Fibroblast of lung (primary cell): ENCODE measurements at regions not wholly inside any gene's neighbourhood (a gene's known extent, or its start where the extent isn't known, plus 50 kb on each side); places are given as distances from the start of the nearest gene placed in this dataset.
A peak's percentile ranks its signal among the peaks of the same experiment; 100 is the strongest.

Experiments
- DNase-seq, 2 donors: peaks; one replicate each; pipeline versions ENCODE4 v3.0.0 to v3.0.0-alpha.2; 2010; ENCODE audit warnings: low read depth in 2 of 2
- H2AFZ ChIP-seq: 2 replicates; pipeline ENCODE4 v1.5.1; 2012; ENCODE audit warnings: low read length, control low read depth, inconsistent platforms
- H3K27ac ChIP-seq: 2 replicates; pipeline ENCODE4 v1.5.1; 2011; ENCODE audit warnings: low read length, control low read depth; ENCODE audit not compliant: insufficient read depth
- H3K27me3 ChIP-seq: 2 replicates; pipeline ENCODE4 v1.5.1; 2011; ENCODE audit warnings: mild to moderate bottlenecking, low read length; ENCODE audit not compliant: control insufficient read depth, insufficient read depth
- H3K36me3 ChIP-seq: 2 replicates; pipeline ENCODE4 v1.5.1; 2011; ENCODE audit warnings: low read length; ENCODE audit not compliant: control insufficient read depth, insufficient read depth
- H3K4me1 ChIP-seq: 2 replicates; pipeline ENCODE4 v1.5.1; 2011; ENCODE audit warnings: low read length; ENCODE audit not compliant: control insufficient read depth, insufficient read depth; ENCODE audit errors: extremely low read depth
- H3K4me2 ChIP-seq: 2 replicates; pipeline ENCODE4 v1.5.1; 2011; ENCODE audit warnings: low read length, control low read depth; ENCODE audit not compliant: insufficient read depth; ENCODE audit errors: extremely low read depth
- H3K4me3 ChIP-seq, 4 experiments: fragments of 200-600 bp in 1 of 4; sonication (generic) in 1 of 4; replicated peaks in 1 of 4; 2 replicates each; pipeline ENCODE4 v1.5.1; 2011 to 2016; ENCODE audit warnings: low read length in 4 of 4, low read depth in 3 of 4, mild to moderate bottlenecking in 3 of 4, control low read depth in 2 of 4, inconsistent platforms in 1 of 4, mixed read lengths in 1 of 4; ENCODE audit not compliant: insufficient read depth in 1 of 4; ENCODE audit errors: control extremely low read depth in 1 of 4
- H3K79me2 ChIP-seq: 2 replicates; pipeline ENCODE4 v1.5.1; 2012; ENCODE audit warnings: mild to moderate bottlenecking, low read length, inconsistent platforms; ENCODE audit not compliant: control insufficient read depth, insufficient read depth
- H3K9ac ChIP-seq: 2 replicates; pipeline ENCODE4 v1.5.1; 2011; ENCODE audit warnings: mild to moderate bottlenecking, low read length, control low read depth; ENCODE audit not compliant: insufficient read depth
- H3K9me3 ChIP-seq: 2 replicates; pipeline ENCODE4 v1.5.1; 2012; ENCODE audit warnings: low read depth, low read length; ENCODE audit not compliant: control insufficient read depth, insufficient read depth
- H4K20me1 ChIP-seq: 2 replicates; pipeline ENCODE4 v1.5.1; 2011; ENCODE audit warnings: low read length; ENCODE audit not compliant: control insufficient read depth, insufficient read depth; ENCODE audit errors: extremely low read depth
- EZH2 ChIP-seq: IDR thresholded peaks from 2 replicates; pipeline ENCODE4 v1.5.1; 2012; ENCODE audit warnings: low read length, control low read depth, mild to moderate bottlenecking; ENCODE audit errors: missing control alignments
- TF ChIP-seq, protein P1 (sequence below), 2 donors: IDR thresholded peaks in 1 of 2; conservative IDR thresholded peaks in 1 of 2; 1 replicate in 1 of 2; 2 replicates in 1 of 2; pipeline ENCODE4 v1.5.1; 2011 to 2012; ENCODE audit warnings: low read length in 2 of 2, control low read depth in 1 of 2, inconsistent platforms in 1 of 2, low read depth in 1 of 2, mild to moderate bottlenecking in 1 of 2

DNA sequence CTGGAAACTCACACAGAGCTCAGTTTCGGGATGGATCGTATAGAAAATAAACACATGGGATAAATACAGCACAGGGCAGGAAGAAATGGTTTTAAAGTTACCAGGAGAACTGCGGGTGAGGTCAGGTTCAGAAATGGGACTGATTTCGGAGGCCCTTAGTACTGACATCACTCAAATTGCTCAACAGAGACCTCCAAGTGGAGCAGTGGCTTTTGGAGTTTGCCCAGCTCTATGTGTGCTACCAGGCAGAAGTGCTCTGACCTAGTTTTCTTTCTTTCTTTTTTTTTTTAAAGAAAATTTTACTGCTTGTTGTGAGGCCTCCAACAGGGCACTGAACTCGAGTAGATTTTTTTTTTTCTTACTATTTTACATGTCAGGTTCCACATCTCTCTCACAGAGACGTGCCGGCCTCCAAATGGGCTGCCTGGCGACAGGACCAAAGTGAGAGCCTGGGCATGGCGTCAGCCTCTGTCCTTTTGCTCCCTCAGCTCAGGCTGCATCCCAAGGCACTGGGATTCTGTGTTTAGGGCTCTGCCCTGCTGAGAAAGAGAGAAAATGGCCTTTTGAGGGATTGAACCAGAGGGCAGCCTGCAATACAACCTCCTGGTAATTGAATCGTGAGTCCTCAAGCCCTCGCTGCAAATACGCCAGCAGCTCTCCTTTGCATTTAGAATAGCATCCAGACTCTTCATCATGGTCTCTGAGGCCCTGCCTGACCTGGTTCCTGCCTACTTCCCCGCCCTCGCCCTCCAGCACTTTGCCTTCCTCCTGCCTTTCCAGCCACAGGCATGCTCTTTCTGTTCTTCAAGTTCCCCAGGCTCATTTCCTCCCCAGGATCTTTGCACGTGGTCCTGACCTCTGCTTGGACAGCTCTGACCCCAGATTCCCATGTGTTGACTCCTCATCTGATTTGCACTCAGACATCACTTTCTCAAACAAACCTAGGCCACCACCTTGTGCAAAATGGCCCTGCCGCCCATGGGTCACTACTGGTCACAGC, 173.5 kb downstream of the FGF1 start:
- H3K27me3 ChIP-seq, result no peaks in the 10 kb centered on the region
- H2AFZ ChIP-seq, result no peak overlapping the region
- H3K27ac ChIP-seq, result no peak overlapping the region
- no peak overlapping the region for H3K9ac ChIP-seq
- peak; percentile 69 for DNase-seq
- H4K20me1 ChIP-seq, result no peaks in the 10 kb centered on the region
- H3K4me2 ChIP-seq, result peak overlapping the region; percentile 29
- no peaks in the 10 kb centered on the region for H3K9me3 ChIP-seq
- no peak overlapping the region for H3K4me3 ChIP-seq
- H3K4me1 ChIP-seq, result peaks cover 10% of the 10 kb centered on the region
- no peaks in the 10 kb centered on the region for H3K36me3 ChIP-seq
- TF ChIP-seq, protein P1, sequence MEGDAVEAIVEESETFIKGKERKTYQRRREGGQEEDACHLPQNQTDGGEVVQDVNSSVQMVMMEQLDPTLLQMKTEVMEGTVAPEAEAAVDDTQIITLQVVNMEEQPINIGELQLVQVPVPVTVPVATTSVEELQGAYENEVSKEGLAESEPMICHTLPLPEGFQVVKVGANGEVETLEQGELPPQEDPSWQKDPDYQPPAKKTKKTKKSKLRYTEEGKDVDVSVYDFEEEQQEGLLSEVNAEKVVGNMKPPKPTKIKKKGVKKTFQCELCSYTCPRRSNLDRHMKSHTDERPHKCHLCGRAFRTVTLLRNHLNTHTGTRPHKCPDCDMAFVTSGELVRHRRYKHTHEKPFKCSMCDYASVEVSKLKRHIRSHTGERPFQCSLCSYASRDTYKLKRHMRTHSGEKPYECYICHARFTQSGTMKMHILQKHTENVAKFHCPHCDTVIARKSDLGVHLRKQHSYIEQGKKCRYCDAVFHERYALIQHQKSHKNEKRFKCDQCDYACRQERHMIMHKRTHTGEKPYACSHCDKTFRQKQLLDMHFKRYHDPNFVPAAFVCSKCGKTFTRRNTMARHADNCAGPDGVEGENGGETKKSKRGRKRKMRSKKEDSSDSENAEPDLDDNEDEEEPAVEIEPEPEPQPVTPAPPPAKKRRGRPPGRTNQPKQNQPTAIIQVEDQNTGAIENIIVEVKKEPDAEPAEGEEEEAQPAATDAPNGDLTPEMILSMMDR (conservative IDR thresholded peaks at IDR 0.05 in 1 of 2, IDR thresholded peaks at IDR 0.05 in 1 of 2; ENCODE audit: low read depth in 1 of 2, low read length in 2 of 2), result no peak
- no peak for TF ChIP-seq EZH2
- no peaks in the 10 kb centered on the region for H3K79me2 ChIP-seq

DNA sequence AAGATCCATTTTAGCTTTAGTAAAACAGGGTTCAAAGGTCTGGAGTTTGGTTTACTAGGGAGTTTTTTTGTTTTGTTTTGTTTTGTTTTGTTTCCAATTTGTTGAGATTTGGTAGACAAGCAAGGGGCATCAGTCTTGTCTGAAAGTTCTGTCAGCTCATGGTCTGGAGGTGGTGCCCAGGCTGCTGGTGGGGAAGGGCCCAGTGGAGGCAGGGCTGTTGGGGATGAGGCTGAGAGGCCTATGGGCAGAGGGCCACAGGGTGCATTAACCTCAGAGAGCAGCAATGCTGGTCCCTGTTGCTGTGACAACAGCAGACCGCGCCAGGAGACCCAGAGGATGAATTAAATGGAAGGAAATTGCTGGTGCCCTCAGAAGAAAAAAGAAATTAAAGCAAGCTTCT, 174.5 kb downstream of the FGF1 start:
- no peak overlapping the region for H3K4me3 ChIP-seq
- H2AFZ ChIP-seq, result no peak overlapping the region
- no peaks in the 10 kb centered on the region for H4K20me1 ChIP-seq
- no peaks in the 10 kb centered on the region for H3K79me2 ChIP-seq
- no peaks in the 10 kb centered on the region for H3K27me3 ChIP-seq
- H3K4me1 ChIP-seq, result peaks cover 10% of the 10 kb centered on the region
- H3K9me3 ChIP-seq, result no peaks in the 10 kb centered on the region
- no peak overlapping the region for H3K9ac ChIP-seq
- no peak overlapping the region for H3K27ac ChIP-seq
- H3K4me2 ChIP-seq, result no peak overlapping the region
- no peak for TF ChIP-seq EZH2
- TF ChIP-seq, protein P1 (conservative IDR thresholded peaks at IDR 0.05 in 1 of 2, IDR thresholded peaks at IDR 0.05 in 1 of 2; ENCODE audit: low read depth in 1 of 2, low read length in 2 of 2), result no peak
- no peak for DNase-seq
- no peaks in the 10 kb centered on the region for H3K36me3 ChIP-seq

DNA sequence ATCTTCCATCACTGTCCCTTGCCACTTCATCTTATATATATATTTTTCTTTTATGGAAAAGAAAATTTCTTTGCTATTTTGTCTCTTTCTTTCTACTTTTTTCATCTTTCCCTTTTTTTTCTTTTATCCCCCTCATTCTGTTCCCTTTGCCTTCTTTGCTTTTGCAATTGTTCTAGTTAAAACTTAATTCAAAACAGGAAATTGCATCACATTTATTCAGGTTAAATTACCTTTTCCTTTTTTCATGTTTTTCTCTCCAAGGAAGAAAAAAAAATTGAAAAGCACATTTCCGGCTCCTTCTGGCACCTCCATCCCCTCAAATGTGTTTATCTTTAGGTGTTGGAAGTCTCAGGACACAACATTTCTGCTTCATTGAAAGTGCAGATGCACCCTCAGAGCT, 176.9 kb downstream of the FGF1 start:
- Histone ChIP-seq H3K9me3 (no peaks in the 10 kb centered on the region), H4K20me1 (no peaks in the 10 kb centered on the region), H3K9ac (no peak overlapping the region), H3K27ac (no peak overlapping the region), H3K27me3 (no peaks in the 10 kb centered on the region), H3K4me1 (peaks cover 8% of the 10 kb centered on the region), H3K4me3 (no peak overlapping the region), H3K4me2 (no peak overlapping the region), H2AFZ (no peak overlapping the region), H3K79me2 (no peaks in the 10 kb centered on the region), H3K36me3 (no peaks in the 10 kb centered on the region)
- DNase-seq, result no peak
- no peak for TF ChIP-seq EZH2
- TF ChIP-seq, protein P1 (conservative IDR thresholded peaks at IDR 0.05 in 1 of 2, IDR thresholded peaks at IDR 0.05 in 1 of 2; ENCODE audit: low read depth in 1 of 2, low read length in 2 of 2), result no peak
